Fibroblast of the aortic adventitia (primary cell): ENCODE measurements at regions not wholly inside any gene's neighbourhood (a gene's known extent, or its start where the extent isn't known, plus 50 kb on each side); places are given as distances from the start of the nearest gene placed in this dataset.

ENCODE experiments used
- DNase-seq: peaks from one replicate; pipeline ENCODE4 v3.0.0-alpha.2; 2010; ENCODE audit warnings: low read depth
- H3K4me3 ChIP-seq: 2 replicates; pipeline ENCODE4 v1.5.1; 2011; ENCODE audit warnings: low read depth, mild to moderate bottlenecking, control low read depth, low read length, moderate library complexity
- CTCF ChIP-seq: IDR thresholded peaks from 2 replicates; pipeline ENCODE4 v1.5.1; 2011; ENCODE audit warnings: mild to moderate bottlenecking, low read length, control low read depth, inconsistent platforms; ENCODE audit not compliant: insufficient read depth

- DNase-seq: peak; percentile 2
- no peak overlapping the region for H3K4me3 ChIP-seq
- no peak for TF ChIP-seq CTCF
Measured at GRCh38 chr9:81266674-81267073, 422.7 kb downstream of the TLE1 start.

GRCh38 chr9:81266086-81266485 is 423.3 kb downstream of the TLE1 start:
- H3K4me3 ChIP-seq: no peak overlapping the region
- DNase-seq: peak; percentile 1
- no peak for TF ChIP-seq CTCF

GRCh38 chr9:81264516-81264915 is 424.8 kb downstream of the TLE1 start:
- no peak for TF ChIP-seq CTCF
- DNase-seq: peak; percentile 19
- H3K4me3 ChIP-seq: no peak overlapping the region

GRCh38 chr9:81259896-81260295 is 429.5 kb downstream of the TLE1 start:
- no peak for TF ChIP-seq CTCF

GRCh38 chr9:81256368-81256767 is 433.0 kb downstream of the TLE1 start:
- no peak for TF ChIP-seq CTCF
- no peak overlapping the region for H3K4me3 ChIP-seq
- no peak for DNase-seq

More at GRCh38 chr9:81259896-81260295, 429.5 kb downstream of the TLE1 start:
- DNase-seq: no peak
- no peak overlapping the region for H3K4me3 ChIP-seq

GRCh38 chr9:81250606-81251005 is 438.7 kb downstream of the TLE1 start:
- H3K4me3 ChIP-seq: no peak overlapping the region
- TF ChIP-seq CTCF: no peak
- DNase-seq: no peak

- no peak for DNase-seq
- no peak overlapping the region for H3K4me3 ChIP-seq
- no peak for TF ChIP-seq CTCF
Measured at GRCh38 chr9:81250041-81250440, 439.3 kb downstream of the TLE1 start.
